ENCODE measurements at regions not wholly inside any gene's neighbourhood (a gene's known extent, or its start where the extent isn't known, plus 50 kb on each side); places are given as distances from the start of the nearest gene placed in this dataset.
"Not testable (repeated sequence)": the region's sequence is repeated elsewhere in the genome, so short reads cannot be mapped to it uniquely, and the experiment has no call there.

DNA sequence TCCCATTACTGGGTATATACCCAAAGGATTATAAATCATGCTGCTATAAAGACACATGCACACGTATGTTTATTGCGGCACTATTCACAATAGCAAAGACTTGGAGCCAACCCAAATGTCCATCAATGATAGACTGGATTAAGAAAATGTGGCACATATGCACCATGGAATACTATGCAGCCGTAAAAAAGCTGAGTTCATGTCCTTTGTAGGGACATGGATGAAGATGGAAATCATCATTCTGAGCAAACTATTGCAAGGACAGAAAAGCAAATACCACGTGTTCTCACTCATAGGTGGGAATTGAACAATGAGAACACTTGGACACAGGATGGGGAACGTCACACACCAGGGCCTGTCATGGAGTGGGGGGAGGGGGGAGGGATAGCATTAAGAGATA lies 175.0 kb upstream of the FZD8 start:
- not testable (repeated sequence) for FAIRE-seq

DNA sequence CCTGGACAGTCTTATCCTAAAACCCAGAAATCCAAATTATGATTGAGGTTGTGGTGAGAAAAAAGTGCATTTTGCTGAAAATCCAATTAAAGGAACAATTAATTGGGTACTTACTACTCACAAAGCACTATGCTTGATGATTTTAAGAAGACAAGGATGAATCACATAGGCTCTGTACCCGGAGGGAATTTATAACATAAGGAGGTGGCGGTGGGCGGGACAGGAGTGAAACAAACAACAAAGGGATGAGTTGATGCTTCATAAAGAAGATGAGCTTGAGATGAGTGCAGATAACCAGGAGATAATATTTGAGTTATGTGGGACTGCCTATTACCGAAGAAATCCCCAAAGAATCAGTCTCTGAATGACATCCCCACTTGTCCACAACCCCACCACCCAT lies 171.1 kb upstream of the FZD8 start:
- no peak for FAIRE-seq

DNA sequence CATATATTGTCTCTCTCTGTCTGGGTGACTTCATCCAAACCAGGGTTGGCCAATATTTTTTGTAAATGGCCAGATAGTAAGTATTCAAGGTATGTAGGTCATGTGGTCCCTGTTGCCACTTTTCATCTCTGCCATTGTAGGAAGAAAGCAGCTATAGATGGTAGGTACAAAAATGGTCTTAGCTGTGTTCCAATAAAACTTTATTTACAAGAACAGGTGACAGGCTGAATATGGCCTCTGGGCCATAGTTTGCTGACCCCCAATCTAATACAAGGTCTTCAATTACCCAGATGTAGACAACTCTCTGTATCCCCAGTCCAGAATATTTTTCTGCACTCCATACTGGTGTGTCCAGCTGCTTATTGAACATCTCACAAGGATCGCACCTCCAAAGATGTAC lies 166.2 kb upstream of the FZD8 start:
- no peak for FAIRE-seq

DNA sequence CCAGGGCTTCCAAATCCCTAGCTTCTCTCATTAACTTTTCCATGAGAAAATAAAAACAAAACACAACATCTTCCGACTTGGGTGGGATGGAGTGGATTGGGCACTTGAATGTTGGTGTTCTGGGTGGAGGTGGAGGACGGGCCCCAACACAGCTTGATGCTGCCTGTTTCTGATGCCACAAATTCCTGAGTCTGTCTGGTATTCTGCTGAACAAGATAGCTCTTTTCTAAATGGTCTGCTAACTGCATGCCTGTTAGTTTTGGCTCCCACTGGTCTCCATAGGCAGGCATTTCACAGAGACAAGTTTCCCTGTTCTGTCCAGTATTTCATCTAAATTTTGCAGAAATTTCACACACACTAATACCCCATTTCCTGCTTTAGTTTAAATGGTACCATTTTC lies 160.9 kb upstream of the FZD8 start:
- no peak for FAIRE-seq

DNA sequence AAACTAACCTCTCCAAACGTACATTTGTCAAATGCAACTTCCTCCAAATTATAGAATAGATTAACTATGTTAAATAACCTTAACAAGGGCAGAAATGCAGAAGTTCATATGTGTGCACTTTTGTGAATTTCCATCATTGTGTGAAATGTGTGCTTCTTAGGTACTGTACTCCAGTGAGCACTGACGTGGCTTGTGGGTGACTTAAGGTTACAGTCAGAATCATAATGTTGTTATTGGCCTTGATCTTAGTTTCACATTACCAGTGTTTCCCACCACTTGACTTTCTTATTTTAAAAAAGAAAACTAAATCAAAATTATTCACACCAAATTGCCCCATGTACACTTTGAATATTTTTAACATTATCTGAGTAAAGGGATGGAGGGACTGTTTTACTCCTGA lies 155.1 kb upstream of the FZD8 start:
- no peak for FAIRE-seq

DNA sequence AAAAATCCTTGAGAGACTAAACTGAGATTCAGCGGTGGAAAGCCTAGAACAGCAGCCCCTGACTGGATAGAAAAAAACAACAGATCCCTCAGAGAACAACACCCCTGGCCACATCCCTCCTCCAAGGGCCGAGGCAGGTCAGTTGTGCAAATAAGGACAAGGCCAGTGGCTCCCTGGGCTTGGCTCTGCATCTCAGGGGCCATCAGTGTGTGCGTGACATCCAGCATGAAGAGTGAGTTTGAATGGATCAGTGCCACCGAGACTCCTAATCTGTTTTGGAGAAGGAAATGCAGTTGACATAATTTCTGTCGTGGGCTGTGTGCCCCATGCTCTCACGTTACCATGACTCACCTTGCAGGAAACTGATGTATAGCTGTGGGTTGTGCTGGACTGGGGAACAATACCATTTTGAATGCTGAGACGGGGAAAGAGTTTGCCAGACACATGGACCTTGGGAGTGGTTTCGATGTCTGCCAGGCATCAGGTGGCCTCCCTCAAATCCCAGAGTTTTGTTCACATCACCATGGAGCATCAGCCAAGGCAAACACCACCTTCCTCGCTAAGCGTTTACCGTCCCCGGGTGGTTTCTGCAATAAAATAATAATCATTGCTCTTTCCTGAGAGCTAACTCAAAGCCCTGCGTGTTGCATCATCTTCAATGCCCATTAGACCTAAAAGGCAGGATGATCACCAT lies 153.2 kb upstream of the FZD8 start:
- FAIRE-seq = no peak

DNA sequence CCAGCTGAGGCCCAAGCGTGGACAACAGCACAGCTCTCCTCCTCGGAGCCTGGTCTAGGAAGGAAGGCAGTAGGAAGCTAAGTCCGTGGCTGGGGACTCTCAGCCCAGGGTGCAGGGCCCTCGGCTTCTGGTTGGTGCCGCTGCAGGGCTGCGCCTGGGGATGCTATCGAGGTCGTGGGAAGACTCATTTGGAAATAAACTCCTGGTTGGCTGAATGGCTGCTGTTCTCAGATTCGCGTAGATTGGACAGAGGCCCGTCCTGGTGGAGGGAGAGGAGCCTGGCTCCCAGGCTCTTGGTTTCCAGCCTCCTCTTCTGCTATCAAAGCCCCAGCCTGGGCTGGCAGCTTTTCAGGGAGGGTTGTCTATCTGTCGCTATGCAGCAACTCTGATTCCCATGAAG lies 152.6 kb upstream of the FZD8 start:
- FAIRE-seq = no peak

DNA sequence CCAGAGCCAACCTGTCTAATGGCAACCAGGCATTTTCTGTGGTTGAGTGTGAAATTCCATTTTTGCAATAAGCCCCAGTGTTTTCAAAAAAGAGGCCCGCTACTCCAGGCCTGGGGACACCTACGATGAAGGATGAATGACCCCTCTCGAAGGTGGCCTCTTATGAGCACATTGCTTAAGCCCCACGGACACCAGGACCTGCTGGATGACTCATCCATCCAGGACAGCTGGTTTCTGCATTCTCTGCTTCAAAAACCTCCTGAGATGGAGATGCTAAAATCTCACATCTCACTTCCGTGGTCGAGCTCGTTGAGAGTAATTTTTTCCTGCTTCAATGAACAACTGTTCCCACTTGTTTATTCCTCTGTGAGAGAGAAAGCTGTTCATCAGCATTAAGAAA lies 150.2 kb upstream of the FZD8 start:
- no peak for FAIRE-seq

DNA sequence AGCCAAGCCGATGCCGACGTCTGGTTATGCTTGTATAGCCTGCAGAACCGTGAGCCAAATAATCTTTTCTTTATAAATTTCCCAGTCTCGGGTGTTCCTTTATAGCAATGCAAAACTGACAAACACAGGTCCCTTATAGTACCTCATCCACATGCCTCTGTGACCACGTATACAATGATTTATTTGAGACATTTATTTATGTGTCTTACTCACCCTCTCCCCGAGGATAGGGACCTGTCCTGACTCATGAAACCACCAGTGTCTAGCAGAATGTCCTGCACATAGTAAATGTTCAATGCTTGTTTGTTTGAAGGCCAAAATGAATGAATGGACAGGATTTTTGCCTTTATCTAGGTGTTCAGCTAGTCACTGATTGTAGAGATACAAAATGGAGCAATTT lies 147.9 kb upstream of the FZD8 start:
- no peak for FAIRE-seq

DNA sequence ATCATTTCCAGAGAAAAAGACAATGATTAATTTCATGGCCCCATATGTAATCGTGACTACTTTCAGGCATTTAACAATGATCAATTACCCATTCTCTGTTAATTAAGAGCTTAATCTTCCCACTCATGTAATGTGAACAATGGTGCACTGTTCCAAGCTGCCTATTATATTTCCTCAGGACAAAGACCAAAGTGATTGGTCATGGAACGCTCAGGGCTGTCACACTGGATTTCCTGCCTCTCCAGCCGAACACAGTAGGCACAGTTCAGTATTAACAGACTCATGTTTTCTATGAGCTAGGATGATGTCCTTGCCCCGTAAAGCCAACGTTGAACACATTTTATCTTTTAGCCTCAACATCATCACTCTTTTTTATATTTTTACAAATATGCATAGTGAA lies 142.7 kb upstream of the FZD8 start:
- FAIRE-seq = no peak

DNA sequence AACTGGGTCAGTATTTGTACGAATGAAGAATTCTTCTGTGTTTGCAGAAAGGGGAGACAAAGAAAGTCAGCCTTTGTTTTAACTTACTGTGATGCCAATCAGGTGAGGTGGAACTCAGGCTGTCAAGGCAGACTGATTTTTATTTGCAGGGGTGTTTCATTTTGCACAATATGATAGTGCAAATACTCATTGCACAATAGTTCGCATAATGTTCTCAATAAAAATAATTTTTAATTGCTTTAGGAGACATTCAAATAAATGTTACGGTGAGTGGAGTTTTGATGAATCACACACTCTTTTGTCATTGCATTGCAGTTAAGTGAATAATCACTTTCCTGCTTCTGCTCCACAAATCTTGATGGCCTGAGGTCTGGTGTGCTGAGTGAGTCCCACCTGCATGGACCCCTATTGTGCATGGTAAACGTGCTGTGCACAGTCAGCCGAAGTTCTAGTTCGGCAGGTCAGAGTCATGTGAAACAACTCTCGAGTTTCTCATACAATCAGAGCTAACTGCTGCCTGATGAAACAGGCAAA lies 141.3 kb upstream of the FZD8 start:
- no peak for FAIRE-seq

DNA sequence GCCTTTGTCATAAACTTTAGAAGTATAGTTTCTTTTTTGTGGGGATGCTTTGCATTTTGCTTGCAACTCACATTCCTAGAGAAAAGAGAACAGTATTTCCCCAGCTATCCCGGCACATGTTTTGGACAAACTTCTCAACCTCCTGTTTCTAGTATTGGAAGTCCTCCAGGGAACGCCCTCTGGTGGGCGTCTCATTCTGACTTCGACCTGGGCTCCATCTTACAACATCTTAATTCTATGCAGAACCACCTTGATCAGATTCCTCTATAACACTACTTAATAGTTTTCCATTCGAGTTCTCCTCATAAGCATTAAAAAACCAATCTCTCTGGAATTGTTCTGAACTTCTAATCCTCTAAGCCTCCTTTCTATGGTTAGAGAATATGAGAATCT lies 139.5 kb upstream of the FZD8 start:
- no peak for FAIRE-seq

DNA sequence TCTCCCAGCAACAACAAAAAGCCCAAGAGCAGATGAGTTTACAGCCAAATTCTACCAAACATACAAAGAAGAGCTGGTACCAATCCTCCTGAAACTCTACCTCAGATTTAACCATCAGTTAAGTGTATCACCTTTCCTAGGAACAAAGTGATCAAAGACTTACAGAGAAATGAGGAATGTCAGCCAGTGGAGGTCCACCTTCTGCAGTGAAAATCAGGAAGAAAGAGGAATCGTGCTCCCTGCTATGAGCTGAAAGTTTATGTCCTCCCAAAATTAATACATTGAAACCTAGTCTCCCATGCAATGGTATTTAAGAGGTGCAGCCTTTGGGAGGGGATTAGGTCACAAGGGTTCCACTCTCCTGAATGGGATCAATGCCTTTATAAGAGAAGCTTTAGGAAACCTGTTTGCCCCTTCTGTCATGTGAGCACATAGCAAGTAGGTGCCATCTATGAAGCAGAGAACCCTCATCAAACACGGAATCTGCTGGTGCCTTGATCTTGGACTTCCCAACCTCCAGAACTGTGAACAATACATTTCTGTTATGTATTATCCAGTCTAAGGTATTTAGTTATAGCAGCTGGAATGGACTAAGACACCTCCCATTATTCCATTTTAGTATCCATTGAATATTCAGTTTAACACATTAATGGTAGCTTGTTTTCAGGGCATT lies 139.0 kb upstream of the FZD8 start:
- FAIRE-seq = no peak

DNA sequence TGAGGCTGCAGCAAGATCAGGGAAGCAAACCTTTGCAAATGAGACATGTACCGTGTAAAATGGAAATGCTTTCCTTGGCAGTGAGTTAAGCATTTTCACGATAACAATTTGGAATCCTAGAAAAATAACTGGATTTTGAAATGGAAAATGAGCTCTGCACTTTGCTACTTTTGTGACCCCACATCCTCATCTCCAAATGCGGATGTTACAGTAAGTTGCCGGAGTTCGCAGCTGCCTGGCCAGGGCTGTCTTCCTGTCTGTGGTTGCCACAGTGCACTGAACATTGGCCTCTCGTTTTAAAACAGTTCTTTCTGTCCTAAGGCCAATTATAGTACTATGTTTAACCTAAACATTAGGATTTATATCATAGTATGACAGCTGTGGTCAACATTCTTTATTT lies 136.2 kb upstream of the FZD8 start:
- no peak for FAIRE-seq

DNA sequence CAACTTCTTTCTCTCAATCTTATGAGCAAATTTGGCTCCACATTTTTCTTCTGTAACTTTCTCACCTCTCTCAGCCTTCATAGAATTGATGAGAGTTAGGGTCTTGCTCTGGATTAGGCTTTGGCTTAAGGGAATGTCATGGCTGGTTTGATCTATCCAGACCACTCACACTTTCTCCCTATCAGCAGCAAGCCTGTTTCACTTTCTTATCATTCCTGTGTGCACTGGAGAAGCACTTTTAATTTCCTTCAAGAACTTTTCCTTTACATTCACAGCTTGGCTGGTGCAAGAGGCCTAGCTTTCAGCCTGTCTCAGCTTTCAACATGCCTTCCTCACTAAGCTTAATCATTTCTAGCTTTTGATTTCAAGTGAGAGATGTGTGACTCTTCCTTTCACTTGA lies 134.5 kb upstream of the FZD8 start:
- not testable (repeated sequence) for FAIRE-seq

DNA sequence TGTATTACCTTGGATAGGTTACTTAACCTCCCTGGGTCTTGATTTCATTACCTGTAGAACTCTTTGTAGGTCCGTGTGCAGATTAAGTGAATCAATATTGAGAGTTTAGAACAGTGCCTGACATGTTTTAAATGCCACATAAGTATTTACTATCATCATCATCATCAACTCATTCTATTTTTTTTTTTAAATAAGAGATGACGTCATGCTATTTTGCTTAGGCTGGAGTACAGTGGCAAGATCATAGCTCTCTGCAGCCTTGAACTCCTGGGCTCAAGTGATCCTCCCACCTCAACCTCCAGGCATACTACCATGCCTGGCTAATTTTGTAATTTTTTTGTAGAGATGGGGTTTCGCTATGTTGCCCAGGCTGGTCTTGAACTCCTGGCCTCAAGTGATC lies 132.0 kb upstream of the FZD8 start:
- FAIRE-seq = no peak

DNA sequence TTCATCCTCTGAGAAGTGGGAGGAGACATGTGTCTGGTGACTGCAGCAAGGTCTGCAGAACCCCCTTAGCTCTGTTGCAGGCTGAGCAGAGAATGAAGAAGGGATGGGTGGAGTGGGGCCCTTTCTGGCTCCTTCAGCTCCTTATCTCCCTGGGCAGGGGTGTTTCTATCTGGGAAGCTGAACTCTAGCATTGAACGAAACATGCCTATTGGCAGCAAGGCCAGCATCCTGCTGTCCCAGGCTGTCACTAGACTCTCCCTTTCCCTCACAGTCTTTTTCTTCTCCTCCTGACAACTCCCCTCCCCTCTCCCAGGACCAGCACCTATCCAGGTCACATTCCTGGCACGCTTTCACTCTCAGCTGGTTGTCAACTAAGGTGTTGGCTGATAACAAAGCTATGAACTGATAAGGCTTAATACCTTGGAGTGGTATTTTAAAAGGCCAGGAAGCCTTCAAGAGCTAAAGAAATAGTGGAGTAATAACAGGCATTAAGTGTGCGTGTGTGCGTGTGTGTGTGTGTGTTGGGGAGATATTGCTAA lies 128.8 kb upstream of the FZD8 start:
- FAIRE-seq = no peak

DNA sequence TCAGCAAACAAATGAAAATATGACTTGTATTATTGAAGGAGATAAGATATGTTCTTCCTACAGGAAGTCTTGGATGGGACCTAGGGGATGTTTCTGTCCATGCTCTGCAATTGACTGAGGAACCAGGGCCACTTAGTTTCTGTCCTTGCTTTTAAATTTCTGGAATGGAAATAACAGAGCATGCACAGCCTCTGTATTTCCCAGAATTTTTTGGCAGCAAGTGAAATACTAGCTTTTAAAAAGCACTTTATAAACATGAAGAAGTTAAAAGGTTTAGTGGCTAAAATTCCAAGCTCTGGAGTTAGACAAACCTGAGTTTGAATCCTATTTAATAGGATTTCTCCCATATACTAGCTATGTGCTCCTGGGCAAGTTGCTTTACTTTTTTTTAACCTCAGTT lies 127.7 kb upstream of the FZD8 start:
- no peak for FAIRE-seq

DNA sequence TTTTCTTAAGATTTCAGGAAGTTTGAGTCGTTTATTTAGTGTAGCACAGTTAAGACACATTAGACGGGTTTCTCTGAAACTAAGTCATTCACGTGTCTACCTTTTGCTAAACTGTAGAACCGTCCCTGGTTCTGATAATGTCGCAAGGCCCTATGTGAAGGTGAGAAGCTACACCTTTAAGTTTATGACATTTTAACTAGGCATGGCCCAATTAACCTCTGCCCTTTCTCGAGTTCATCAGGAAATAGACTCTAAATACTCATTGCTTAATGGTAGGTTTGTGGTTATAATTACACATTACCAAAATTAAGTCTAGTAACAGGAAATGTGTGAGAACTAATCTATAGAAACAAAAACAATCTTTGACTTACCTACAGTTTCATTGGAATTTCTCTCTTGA lies 126.6 kb upstream of the FZD8 start:
- no peak for FAIRE-seq

DNA sequence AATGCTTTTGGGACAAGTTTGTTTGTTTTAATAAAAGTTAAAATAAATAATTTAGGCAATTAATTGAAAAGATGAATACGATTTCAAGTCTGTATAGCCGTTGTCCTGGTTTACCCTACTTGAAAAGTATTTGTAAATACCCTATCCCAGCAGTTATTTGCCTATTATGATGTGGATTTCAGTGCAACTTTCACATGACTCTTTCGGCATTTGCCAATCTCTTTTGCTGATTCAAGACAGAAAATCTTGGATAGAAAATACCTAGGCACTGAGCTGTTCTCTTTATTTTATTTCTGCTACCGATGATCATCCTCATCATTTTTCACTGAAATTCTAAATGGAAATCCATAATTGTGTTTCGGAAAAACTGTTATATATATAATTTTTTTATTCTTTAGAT lies 125.9 kb upstream of the FZD8 start:
- no peak for FAIRE-seq

DNA sequence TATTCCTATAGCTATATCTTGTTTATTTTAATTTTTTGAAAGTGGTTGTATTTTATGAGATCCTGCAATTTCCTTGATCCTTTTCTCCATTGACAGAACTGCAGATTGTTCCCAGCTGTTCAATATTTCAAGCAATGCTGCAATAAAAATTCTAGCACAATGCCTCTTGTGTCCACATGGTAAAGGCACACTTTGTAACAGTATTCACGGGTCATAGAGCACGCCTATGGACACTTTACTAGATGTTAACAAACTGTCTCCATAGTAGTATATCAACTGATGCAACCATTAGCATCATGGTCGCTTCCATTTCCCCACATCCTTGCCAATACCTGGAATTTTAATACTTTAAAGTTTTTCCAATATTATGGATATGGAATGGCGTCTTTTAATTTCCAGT lies 123.9 kb upstream of the FZD8 start:
- FAIRE-seq = no peak

DNA sequence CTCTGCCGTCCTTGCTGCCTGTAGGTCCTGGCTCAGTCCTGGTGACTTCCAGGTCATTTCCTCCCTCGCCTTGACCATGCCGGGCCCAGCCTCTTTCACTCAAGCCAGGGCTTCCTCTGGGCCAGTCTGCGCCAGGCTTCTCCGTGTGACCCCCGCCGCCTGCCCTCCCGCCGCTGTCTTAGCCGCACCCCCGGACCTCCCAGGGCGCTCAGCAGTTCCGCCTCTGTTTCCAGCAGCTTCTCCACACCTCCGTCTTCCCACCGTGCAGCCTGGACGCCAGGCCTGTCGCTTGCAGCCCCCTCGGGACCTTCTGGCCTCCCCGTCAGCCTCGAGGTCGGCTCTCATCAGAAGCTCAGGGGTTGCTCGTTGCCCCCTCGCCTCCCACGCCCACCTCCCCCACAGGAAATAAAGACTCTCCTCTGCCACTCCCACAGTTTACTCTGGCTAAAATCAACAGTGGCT lies 123.0 kb upstream of the FZD8 start:
- FAIRE-seq = no peak

DNA sequence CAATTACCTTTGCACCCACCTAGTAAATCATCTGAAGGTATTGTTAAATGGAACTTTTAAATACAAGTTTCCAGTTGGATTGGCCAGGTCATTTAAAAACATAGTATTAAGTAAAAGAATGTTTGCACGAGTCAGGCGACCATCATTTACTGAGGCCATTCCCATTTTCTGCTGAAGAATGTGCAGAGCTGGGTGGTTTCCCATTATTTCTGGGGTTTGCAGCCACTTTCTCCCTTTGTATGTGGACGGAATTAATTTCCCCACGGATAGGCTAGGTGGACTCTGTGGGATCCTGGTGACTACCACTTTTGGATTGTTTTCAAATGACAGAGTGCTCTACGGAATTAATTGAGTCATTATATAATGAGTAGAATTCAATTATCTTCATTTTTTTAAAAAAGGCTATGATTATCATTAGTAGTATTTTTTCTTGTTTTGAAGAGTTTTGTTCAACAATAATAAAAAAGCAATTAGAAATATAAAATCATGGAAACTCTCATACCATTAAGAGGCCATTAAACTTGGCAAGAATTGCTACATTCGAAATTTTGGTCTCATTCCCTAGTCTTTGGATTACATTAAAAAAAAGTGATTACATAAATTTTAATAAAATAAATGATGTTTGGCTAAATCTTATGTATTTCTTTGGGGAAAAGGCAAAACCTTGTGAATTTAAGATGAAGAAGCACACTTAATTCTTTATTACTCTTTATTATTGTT lies 120.4 kb upstream of the FZD8 start:
- FAIRE-seq = no peak

DNA sequence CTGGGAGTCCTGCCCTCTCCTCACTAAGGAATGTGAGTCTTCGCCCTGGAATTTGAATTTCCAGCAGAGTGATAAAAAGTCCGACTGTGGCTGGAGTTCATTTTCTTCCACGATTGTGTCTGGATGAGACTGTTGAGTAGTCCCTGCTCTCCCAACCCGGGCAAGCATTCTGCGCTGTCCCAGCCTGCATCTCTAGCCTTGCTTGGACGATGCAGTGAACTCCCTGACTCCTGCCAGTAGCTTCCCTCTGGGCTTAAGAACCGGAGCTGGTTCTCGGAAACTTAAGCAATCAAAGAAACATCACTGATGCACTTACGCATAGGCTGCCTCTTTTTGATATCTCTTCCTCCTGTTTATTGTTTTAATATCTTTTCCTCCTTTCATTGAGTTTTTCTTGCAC lies 116.0 kb upstream of the FZD8 start:
- FAIRE-seq = no peak

Measured in endometrium (tissue), 2 donors.